H9 (cell line): ENCODE measurements at regions not wholly inside any gene's neighbourhood (a gene's known extent, or its start where the extent isn't known, plus 50 kb on each side); places are given as distances from the start of the nearest gene placed in this dataset.

Experiments used
- DNase-seq: peaks from one replicate; pipeline ENCODE4 v3.0.0-alpha.2; 2017
- H2AFZ ChIP-seq: one replicate; pipeline ENCODE4 v1.6.1; 2013; ENCODE audit warnings: mild to moderate bottlenecking, low read length, control low read depth, moderate library complexity
- H2AK5ac ChIP-seq: 2 replicates; pipeline ENCODE4 v1.6.1; 2013; ENCODE audit warnings: low read length, control low read depth, mixed read lengths; ENCODE audit not compliant: insufficient read length
- H2BK120ac ChIP-seq: one replicate; pipeline ENCODE4 v1.6.1; 2013; ENCODE audit warnings: low read depth, mild to moderate bottlenecking, low read length, control low read depth, inconsistent platforms; ENCODE audit not compliant: poor library complexity, severe bottlenecking
- H2BK12ac ChIP-seq: 2 replicates; pipeline ENCODE4 v1.6.1; 2013; ENCODE audit warnings: low read length, control low read depth, mixed read lengths, low read depth; ENCODE audit not compliant: insufficient read length
- H2BK15ac ChIP-seq: 2 replicates; pipeline ENCODE4 v1.6.1; 2013; ENCODE audit warnings: low read depth, low read length, control low read depth
- H2BK20ac ChIP-seq: one replicate; pipeline ENCODE4 v1.6.1; 2013; ENCODE audit warnings: low read depth, mild to moderate bottlenecking, low read length, control low read depth, inconsistent platforms; ENCODE audit not compliant: poor library complexity, severe bottlenecking
- H2BK5ac ChIP-seq: 2 replicates; pipeline ENCODE4 v1.6.1; 2013; ENCODE audit warnings: low read length, control low read depth, mixed read lengths; ENCODE audit not compliant: insufficient read length
- H3K14ac ChIP-seq: 2 replicates; pipeline ENCODE4 v1.6.1; 2013; ENCODE audit warnings: low read length, control low read depth; ENCODE audit not compliant: insufficient read depth
- H3K18ac ChIP-seq: 2 replicates; pipeline ENCODE4 v1.6.1; 2013; ENCODE audit warnings: low read depth, mild to moderate bottlenecking, mixed read lengths, low read length, control low read depth; ENCODE audit not compliant: insufficient read length
- H3K23ac ChIP-seq: 2 replicates; pipeline ENCODE4 v1.6.1; 2013; ENCODE audit warnings: low read length, control low read depth, mixed read lengths, low read depth; ENCODE audit not compliant: insufficient read length
- H3K23me2 ChIP-seq: 2 replicates; pipeline ENCODE4 v1.6.1; 2013; ENCODE audit warnings: low read depth, mild to moderate bottlenecking, mixed read lengths, low read length, control low read depth; ENCODE audit not compliant: insufficient read length, poor library complexity, severe bottlenecking
- H3K27ac ChIP-seq: 2 replicates; pipeline ENCODE4 v1.5.1; 2013; ENCODE audit warnings: low read length, control low read depth, mixed read lengths, low read depth; ENCODE audit not compliant: insufficient read length
- H3K27me3 ChIP-seq: 2 replicates; pipeline ENCODE4 v1.6.1; 2013; ENCODE audit warnings: low read length, control low read depth, inconsistent platforms; ENCODE audit not compliant: insufficient read depth
- H3K4ac ChIP-seq: 2 replicates; pipeline ENCODE4 v1.6.1; 2013; ENCODE audit warnings: low read depth, mild to moderate bottlenecking, control low read depth, inconsistent platforms, low read length, moderate library complexity
- H3K4me1 ChIP-seq: 2 replicates; pipeline ENCODE4 v1.6.1; 2013; ENCODE audit warnings: low read length, control low read depth, inconsistent platforms; ENCODE audit not compliant: insufficient read depth
- H3K4me2 ChIP-seq: 2 replicates; pipeline ENCODE4 v1.6.1; 2013; ENCODE audit warnings: low read length, control low read depth, mixed read lengths; ENCODE audit not compliant: insufficient read length, insufficient read depth
- H3K56ac ChIP-seq: 2 replicates; pipeline ENCODE4 v1.6.1; 2013; ENCODE audit warnings: low read depth, mild to moderate bottlenecking, mixed read lengths, low read length, control low read depth; ENCODE audit not compliant: insufficient read length
- H3K79me1 ChIP-seq: 2 replicates; pipeline ENCODE4 v1.6.1; 2013; ENCODE audit warnings: low read depth, mild to moderate bottlenecking, moderate library complexity, low read length, control low read depth, inconsistent platforms; ENCODE audit not compliant: insufficient read depth, poor library complexity, severe bottlenecking
- H3K79me2 ChIP-seq: 2 replicates; pipeline ENCODE4 v1.6.1; 2013; ENCODE audit warnings: low read length, control low read depth, inconsistent platforms; ENCODE audit not compliant: insufficient read depth
- H3K9ac ChIP-seq: 2 replicates; pipeline ENCODE4 v1.6.1; 2013; ENCODE audit warnings: low read length, control low read depth, mixed read lengths; ENCODE audit not compliant: insufficient read length; ENCODE audit errors: extremely low read depth
- H3K9me3 ChIP-seq: one replicate; pipeline ENCODE4 v1.6.1; 2013; ENCODE audit warnings: low read depth, low read length, inconsistent platforms; ENCODE audit not compliant: control insufficient read depth
- H3T11ph ChIP-seq: one replicate; pipeline ENCODE4 v1.6.1; 2013; ENCODE audit warnings: mild to moderate bottlenecking, low read length, control low read depth, inconsistent platforms
- H4K20me1 ChIP-seq: one replicate; pipeline ENCODE4 v1.6.1; 2013; ENCODE audit not compliant: control insufficient read depth, insufficient read length, insufficient read depth
- H4K5ac ChIP-seq: 2 replicates; pipeline ENCODE4 v1.6.1; 2013; ENCODE audit warnings: low read depth, mild to moderate bottlenecking, mixed read lengths, low read length, control low read depth; ENCODE audit not compliant: insufficient read length
- H4K8ac ChIP-seq: replicated peaks from 2 replicates; pipeline ENCODE4 v1.6.1; 2013; ENCODE audit warnings: low read length, control low read depth, mixed read lengths, low read depth; ENCODE audit not compliant: insufficient read length
- H4K91ac ChIP-seq: 2 replicates; pipeline ENCODE4 v1.6.1; 2013; ENCODE audit warnings: low read depth, mild to moderate bottlenecking, moderate library complexity, mixed read lengths, low read length, control low read depth; ENCODE audit not compliant: insufficient read length
- H3K27ac Mint-ChIP-seq, 3 experiments: 2 replicates in 2 of 3; 3 replicates in 1 of 3; pipeline ENCODE4 v1.8.0; 2020 to 2021; ENCODE audit warnings: mixed read lengths in 3 of 3, mild to moderate bottlenecking in 1 of 3, moderate library complexity in 1 of 3
- H3K27me3 Mint-ChIP-seq: 2 replicates; pipeline ENCODE4 v1.8.0; 2021; ENCODE audit warnings: low read depth, mild to moderate bottlenecking, moderate library complexity, mixed read lengths
- H3K36me3 Mint-ChIP-seq, 3 experiments: 2 replicates in 2 of 3; 3 replicates in 1 of 3; pipeline ENCODE4 v1.8.0; 2020 to 2021; ENCODE audit warnings: low read depth in 3 of 3, mixed read lengths in 3 of 3; ENCODE audit not compliant: insufficient read depth in 1 of 3
- H3K4me1 Mint-ChIP-seq, 2 experiments: 2 replicates each; pipeline ENCODE4 v1.8.0; 2020; ENCODE audit warnings: mixed read lengths in 2 of 2
- H3K4me3 Mint-ChIP-seq, 2 experiments: 2 replicates in 1 of 2; 3 replicates in 1 of 2; pipeline ENCODE4 v1.8.0; 2020 to 2021; ENCODE audit warnings: mild to moderate bottlenecking in 2 of 2, mixed read lengths in 2 of 2, moderate library complexity in 1 of 2
- H3K9me3 Mint-ChIP-seq, 2 experiments: 2 replicates in 1 of 2; 3 replicates in 1 of 2; pipeline ENCODE4 v1.8.0; 2020; ENCODE audit warnings: mild to moderate bottlenecking in 2 of 2, mixed read lengths in 2 of 2, moderate library complexity in 1 of 2
- WGBS: extraction: QIAGEN DNeasy Blood & Tissue Kit; methylation state at CpG from one replicate; pipeline ENCODE4 v1.1.7; 2013; ENCODE audit warnings: missing lambda C conversion rate, low lambda C conversion rate, mixed read lengths; ENCODE audit not compliant: insufficient read length; ENCODE audit errors: extremely low coverage; 5-methylcytosine and 5-hydroxymethylcytosine counted together
- TF ChIP-seq, protein P1 (sequence below): fragments of 200-600 bp; sonication (generic); conservative IDR thresholded peaks from 3 replicates; pipeline ENCODE4 v1.8.0; 2021; ENCODE audit warnings: antibody characterized with exemption, mild to moderate bottlenecking

GRCh38 chr14:34229140-34229539 is 232.9 kb downstream of the SPTSSA start:
- no peaks in the 10 kb centered on the region for H3K23me2 ChIP-seq
- H3K79me1 ChIP-seq: no peaks in the 10 kb centered on the region
- no peak overlapping the region for H3K4ac ChIP-seq
- no peak overlapping the region for H2AFZ ChIP-seq
- H3K27ac Mint-ChIP-seq: no peak overlapping the region
- H2BK5ac ChIP-seq: no peak overlapping the region
- H4K8ac ChIP-seq: no peak overlapping the region
- H2BK20ac ChIP-seq: no peak overlapping the region
- no peak overlapping the region for H2AK5ac ChIP-seq
- no peak overlapping the region for H3K9ac ChIP-seq
- H3K4me2 ChIP-seq: no peak overlapping the region
- no peaks in the 10 kb centered on the region for H3K27me3 ChIP-seq
- no peak overlapping the region for H3K18ac ChIP-seq
- TF ChIP-seq, protein P1, sequence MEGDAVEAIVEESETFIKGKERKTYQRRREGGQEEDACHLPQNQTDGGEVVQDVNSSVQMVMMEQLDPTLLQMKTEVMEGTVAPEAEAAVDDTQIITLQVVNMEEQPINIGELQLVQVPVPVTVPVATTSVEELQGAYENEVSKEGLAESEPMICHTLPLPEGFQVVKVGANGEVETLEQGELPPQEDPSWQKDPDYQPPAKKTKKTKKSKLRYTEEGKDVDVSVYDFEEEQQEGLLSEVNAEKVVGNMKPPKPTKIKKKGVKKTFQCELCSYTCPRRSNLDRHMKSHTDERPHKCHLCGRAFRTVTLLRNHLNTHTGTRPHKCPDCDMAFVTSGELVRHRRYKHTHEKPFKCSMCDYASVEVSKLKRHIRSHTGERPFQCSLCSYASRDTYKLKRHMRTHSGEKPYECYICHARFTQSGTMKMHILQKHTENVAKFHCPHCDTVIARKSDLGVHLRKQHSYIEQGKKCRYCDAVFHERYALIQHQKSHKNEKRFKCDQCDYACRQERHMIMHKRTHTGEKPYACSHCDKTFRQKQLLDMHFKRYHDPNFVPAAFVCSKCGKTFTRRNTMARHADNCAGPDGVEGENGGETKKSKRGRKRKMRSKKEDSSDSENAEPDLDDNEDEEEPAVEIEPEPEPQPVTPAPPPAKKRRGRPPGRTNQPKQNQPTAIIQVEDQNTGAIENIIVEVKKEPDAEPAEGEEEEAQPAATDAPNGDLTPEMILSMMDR: no peak
- no peak overlapping the region for H3K4me3 Mint-ChIP-seq
- no peak overlapping the region for H3K23ac ChIP-seq
- no peaks in the 10 kb centered on the region; the same call in 1 of the 2 replicates for H3K4me1 ChIP-seq
- H3K56ac ChIP-seq: no peak overlapping the region
- no peak overlapping the region for H2BK15ac ChIP-seq
- H4K91ac ChIP-seq: no peak overlapping the region
- no peak overlapping the region for H3T11ph ChIP-seq
- no peak overlapping the region for H2BK120ac ChIP-seq
- peaks cover 12% of the 10 kb centered on the region for H3K27me3 Mint-ChIP-seq
- H3K9me3 ChIP-seq: no peaks in the 10 kb centered on the region
- peaks cover 0 to 2% of the 10 kb centered on the region in 2 experiments; a peak in 2 of 5 replicates for H3K9me3 Mint-ChIP-seq
- no peak overlapping the region for H3K14ac ChIP-seq
- H3K4me1 Mint-ChIP-seq: peaks cover 5 to 9% of the 10 kb centered on the region in 2 experiments
- H4K20me1 ChIP-seq: no peaks in the 10 kb centered on the region
- no peak overlapping the region for H3K27ac ChIP-seq
- H3K36me3 Mint-ChIP-seq: no peaks in the 10 kb centered on the region; a peak in 1 of 7 replicates
- WGBS: no CpG with 5 or more reads among the region's 7 CpGs
- H4K5ac ChIP-seq: no peak overlapping the region
- DNase-seq: no peak
- no peaks in the 10 kb centered on the region for H3K79me2 ChIP-seq
- H2BK12ac ChIP-seq: no peak overlapping the region
